ENCODE measurements at regions not wholly inside any gene's neighbourhood (a gene's known extent, or its start where the extent isn't known, plus 50 kb on each side); places are given as distances from the start of the nearest gene placed in this dataset.

GRCh38 chr5:2492476-2492875, 259.0 kb downstream of the IRX2 start:
- DNase-seq (ENCODE audit: low read depth) = no peak

- no peak for DNase-seq (ENCODE audit: low read depth)
These were observed 259.6 kb downstream of the IRX2 start for GRCh38 chr5:2491846-2492245.

GRCh38 chr5:2489306-2489705, 262.2 kb downstream of the IRX2 start:
- no peak for DNase-seq (ENCODE audit: low read depth)

DNA sequence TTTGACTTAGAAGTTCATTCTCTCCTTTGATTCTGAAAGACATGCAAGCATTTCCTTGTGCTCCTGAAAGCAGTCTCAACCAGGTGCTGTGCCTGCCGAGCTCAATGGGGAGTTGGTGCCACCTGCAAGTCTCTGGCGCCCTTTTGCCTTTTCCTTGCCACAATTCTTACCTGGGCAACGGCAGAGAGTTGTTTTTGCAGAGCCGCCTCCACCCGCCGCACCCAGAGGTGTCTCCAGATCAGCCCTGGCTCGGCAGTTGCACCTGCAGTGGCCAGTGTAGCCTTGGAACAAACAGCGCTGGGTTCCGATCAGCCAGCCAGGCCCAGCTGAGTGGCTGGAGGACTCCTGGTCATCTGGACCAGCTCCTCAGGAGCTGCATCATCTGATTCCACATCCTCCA, 262.9 kb downstream of the IRX2 start:
- DNase-seq (ENCODE audit: low read depth) = no peak

- DNase-seq (ENCODE audit: low read depth) = no peak
These were observed 264.2 kb downstream of the IRX2 start for GRCh38 chr5:2487152-2487763.

- no peak for DNase-seq (ENCODE audit: low read depth)
These were observed 265.1 kb downstream of the IRX2 start for GRCh38 chr5:2486373-2486772.

DNA sequence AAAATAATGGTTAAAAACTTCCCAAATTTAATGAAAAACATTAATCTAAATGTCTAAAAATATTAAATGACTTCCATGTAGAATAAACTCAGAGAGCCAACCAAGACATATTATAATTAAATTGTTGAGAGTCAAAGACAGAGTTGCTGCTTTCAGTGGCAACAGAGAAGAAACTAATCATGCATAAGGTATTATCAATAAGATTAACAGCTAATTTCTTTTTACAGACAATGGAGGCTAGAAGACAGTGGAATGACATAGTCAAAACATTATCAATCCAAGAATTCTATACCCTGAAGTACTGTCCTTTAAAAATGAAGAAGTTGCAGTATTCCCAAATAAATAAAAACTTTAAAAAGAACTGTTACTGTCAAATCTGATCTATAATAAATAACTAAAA, 268.7 kb downstream of the IRX2 start:
- DNase-seq (ENCODE audit: low read depth) = no peak

DNA sequence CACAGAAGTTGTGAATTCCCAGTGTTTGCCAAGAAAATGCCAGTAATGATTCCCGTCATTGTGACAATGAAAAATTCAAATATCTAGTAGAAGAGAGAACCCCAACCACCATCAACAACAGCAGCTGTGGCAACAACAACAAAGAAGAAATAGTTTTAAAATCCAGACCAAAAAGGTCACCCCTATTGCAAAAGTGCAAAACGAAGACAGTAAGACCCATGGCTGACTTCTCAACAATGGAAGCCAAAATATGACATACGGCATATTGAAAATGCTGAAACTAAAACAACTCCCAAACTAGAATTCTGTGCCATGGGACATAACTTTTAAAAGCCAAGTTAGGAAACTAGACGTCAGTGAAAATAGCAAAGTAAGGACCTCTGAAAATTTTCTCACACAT, 270.6 kb downstream of the IRX2 start:
- no peak for DNase-seq (ENCODE audit: low read depth)

DNA sequence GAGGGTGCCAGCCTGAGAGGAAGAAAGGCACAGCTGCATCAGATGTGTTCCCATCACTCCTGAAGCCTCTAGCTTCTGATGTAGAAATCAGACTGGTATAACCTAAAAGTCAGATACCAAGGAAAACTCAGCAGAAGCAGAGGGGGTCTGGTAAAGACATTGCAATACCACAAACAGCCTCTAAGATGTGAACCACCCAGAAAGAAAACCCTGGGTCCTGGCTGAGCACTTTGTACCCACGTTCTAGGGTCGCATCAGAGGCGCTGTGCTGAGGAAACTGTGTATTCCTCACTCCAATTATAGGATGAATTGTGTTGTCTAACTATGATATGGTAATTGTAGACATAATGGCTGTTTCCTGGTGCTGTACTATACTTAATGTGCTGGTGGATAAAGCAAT, 275.6 kb downstream of the IRX2 start:
- DNase-seq (ENCODE audit: low read depth) = no peak

DNA sequence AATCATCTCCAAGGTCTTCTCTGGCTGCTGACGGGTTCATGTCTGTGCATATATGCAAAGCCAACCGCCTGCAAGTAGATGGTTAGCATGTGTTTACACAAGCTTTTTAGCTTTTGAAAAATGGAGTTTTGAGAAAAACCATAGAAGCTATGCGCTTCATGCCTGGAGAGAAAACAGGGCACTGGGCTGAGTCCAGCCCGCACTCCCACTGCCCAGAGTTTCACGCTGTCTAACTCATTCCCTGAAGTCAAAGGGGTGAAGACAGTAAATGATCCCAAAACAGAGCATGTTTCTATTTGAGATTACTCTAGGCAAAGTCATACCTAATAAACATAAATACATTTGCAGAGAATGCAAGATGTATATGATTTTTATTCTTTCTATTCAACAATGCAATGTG, 278.8 kb downstream of the IRX2 start:
- no peak for DNase-seq (ENCODE audit: low read depth)

- no peak for DNase-seq (ENCODE audit: low read depth)
These were observed 280.2 kb downstream of the IRX2 start for GRCh38 chr5:2471152-2471879.

DNA sequence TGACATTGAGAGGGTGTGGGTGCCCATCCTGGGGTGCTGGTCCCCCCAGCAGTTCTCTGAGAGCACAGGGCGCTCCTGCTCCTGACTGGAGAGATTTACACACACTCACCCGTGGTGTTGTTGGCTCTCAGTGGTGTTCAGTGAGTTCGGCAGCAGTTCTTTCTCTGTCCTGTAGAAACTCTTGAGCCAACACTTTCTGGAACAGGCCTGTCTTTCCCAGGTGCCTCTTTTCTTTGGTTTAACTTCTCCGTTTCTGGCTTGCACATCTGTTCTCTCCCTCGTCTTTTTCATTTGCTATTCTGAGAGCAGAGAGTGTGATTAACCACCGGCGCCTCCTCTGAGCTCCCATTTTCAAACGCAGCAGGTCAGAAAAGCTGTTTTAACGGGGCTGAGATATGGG, 284.5 kb downstream of the IRX2 start:
- no peak for DNase-seq (ENCODE audit: low read depth)

DNA sequence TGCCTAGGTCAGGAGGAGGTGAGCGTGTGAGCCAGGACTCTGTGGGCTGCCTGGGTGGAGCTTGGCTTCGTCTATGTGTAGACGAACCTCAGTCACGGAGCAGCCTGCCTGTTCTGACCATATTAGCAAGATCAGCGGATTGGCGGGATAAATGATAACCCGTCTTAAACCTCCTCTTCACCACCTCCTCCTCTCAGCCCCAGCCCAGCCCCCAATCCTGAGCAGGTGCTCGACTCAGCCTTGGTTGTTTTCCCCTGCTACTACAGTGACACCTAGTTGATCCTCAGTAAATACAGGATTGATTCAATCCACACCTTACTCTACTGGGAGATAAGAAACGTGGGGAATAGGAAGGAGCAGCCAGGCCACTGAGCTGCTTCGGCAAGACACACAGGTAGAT, 286.1 kb downstream of the IRX2 start:
- DNase-seq (ENCODE audit: low read depth) = no peak

DNA sequence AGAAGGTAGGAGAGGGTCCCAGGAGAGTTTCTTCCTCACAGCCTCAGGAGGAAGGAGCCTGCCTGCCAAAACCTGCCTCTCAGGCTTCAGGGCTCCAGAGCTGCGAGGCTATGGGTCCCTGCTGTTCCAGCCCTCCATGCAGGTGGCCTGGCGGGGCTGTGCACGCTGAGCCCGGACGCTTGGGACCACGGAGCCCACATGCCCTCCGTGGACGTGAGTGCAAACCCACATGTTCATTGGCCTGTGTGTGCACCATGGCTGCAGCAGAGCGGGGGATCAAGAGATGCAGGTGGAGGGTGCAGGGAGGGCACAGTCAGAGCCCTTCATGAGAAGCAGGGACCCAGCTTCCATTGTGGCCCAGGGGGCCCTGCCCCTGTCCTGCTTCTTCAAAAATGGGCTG, 287.3 kb downstream of the IRX2 start:
- DNase-seq (ENCODE audit: low read depth) = no peak

DNA sequence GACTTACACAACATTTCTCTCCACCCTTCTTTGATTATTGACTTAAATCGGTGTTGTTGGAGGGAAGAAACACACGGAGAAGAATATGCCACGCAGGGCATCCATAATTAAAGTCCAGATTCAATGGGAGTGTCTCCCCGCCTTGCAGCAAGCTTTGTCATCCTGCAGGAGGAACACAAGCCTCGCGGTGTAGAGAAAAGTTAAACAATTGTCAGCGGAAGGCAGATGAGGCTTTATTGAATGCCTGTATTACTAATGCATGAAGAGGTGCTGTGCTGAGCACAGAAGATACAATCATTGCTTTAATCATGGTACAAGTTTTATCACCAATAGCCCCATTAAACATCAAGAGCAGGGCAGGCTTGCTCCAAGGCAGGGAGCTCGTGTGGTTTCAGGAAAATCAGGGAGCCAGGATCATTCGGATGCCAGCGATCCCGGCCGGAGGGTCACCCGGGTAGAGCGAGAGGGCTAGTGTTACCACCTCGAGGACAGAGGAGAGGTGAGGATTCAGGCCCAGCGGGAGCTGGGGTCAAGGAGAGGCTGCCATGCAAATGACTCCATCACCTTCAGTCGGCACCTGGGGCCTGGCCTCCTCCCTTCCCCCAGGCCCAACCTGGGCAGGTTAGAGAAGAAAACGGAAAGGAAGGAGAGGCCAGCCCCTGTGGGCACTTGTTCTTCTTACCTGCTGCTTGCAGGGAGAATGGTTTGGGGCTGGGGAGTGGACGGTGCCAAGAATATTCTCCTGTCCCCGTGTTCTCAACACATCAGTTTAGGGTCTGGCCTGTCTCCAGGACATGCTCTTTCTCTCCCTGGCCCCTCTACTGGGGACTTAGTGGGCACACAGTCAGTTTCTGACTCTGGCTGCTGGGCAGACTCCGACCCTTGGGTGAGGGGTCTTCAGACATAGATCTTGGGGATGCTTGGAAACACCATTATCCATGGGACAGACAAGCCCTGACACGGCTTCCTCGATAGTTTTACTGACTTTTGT, 289.5 kb downstream of the IRX2 start:
- no peak for DNase-seq (ENCODE audit: low read depth)

DNA sequence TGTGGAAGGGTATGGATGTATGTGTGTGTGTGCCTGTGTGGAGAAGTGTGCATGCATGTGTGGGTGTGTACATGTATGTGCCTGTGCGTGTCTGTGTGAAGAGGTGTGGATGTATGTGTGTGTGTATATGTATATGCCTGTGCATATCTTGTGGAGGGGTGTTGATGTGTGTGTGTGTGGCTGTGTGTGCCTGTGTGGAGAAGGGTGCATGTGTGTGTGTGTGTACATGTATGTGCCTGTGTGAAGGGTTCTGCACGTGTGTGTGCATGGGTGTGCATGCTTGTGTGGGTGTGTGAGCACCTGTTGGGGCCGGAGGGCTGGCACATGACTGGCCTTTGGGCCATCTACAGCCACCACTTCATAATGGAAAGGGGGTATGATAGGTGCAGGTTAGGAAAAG, 291.4 kb downstream of the IRX2 start:
- DNase-seq (ENCODE audit: low read depth) = no peak

- no peak for DNase-seq (ENCODE audit: low read depth)
These were observed 292.2 kb downstream of the IRX2 start for GRCh38 chr5:2459251-2459650.

DNA sequence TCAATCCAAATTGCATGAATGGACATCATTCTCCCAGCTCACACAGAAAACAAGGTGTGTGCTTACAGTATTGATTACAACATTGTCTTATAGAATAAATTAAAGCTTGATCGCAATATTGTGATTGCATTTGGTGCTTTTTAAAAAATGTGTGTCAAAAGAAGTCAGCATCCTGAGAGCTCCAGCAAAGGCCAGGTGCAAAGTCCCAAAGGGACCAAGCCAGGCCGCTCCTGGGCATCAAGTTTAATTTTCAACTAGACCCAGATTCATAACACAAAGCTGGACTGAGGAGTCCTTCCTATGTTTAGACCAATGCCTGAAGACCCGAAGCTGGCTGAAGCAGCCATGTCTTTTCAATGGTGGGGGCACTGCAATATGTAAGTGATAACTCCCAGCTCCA, 295.6 kb downstream of the IRX2 start:
- DNase-seq (ENCODE audit: low read depth) = no peak

- no peak for DNase-seq (ENCODE audit: low read depth)
These were observed 296.6 kb downstream of the IRX2 start for GRCh38 chr5:2454876-2455275.

DNA sequence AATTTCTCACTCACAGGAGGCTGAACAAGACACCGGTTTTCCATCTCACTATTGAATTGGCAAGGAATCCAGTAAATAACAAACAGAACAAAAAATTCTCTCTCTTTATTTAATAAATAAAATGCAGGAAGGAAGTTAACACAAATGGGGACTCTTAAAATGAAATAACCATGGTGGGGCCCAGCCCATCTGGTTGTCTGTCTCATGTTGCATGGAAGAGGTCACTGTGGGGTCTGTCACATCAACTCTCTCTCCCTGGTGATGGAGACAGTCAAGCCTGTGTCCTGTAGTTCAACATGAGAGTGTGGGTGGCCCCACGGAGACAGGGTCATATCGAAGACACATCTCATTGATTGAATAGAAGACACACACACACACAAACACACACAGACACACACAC, 297.7 kb downstream of the IRX2 start:
- DNase-seq (ENCODE audit: low read depth) = no peak

DNA sequence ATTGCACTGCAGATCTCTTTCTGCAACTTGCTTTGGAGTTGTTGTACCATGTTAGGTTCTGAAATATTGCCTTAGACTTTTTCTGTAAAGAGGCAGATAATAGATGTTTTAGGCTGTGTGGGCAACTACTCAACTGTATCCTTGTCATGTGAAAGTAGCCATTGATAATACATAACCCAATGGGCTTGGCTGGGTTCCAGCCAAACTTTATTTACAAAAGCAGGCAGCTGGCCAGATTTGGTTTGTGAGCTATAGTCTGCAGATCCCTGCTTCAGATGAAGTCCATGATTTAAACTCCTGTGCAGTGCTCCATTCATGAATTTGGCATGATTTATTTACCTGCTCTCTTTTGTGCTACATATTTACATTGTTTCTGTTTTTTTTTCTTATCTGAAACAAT, 300.4 kb downstream of the IRX2 start:
- no peak for DNase-seq (ENCODE audit: low read depth)

DNA sequence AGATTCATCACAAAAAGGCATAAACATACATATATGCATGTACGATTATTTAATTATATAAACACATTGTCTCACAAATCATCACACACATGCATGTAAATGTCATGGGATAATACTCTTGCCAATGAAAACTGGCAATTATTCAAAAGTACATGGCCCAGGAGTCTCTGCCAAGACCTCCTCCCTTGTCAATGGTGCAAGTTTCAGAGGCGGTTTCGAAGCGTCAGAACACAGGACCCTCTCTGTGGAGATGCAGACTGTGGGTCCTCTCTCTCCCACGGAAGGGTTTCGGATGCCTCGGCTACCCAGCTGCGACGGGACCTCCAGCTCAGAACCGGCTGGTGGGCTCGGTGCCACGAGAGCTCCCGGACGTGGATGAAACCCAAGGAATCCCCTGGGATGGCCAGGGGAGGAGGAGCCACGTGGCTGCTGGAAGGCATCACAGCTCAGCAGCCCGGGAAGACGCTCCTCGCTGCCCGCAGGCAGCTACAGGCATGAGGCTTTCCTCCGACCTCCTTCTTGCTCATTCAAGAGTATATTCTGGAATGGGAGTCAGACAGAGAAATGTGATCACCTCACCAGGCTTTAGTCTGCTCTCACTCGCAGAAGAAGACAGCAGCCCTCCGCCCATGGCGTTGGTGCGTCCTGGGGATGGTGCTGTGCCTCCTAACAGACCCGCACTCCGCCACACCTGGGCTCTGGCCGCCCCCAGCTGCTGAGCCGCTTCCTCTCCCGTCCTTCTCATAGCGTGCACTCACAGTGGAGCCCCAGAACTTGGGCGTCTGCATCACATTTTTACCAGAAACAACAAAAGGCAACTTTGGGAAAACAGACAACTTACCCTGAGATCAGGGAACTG, 308.8 kb downstream of the IRX2 start:
- DNase-seq (ENCODE audit: low read depth) = no peak
